ENCODE measurements at regions not wholly inside any gene's neighbourhood (a gene's known extent, or its start where the extent isn't known, plus 50 kb on each side); places are given as distances from the start of the nearest gene placed in this dataset.
A peak's percentile ranks its signal among the peaks of the same experiment; 100 is the strongest.

GRCh38 chr10:113385021-113385999 lies 167.5 kb upstream of the HABP2 start:
- TF ChIP-seq, protein P1, sequence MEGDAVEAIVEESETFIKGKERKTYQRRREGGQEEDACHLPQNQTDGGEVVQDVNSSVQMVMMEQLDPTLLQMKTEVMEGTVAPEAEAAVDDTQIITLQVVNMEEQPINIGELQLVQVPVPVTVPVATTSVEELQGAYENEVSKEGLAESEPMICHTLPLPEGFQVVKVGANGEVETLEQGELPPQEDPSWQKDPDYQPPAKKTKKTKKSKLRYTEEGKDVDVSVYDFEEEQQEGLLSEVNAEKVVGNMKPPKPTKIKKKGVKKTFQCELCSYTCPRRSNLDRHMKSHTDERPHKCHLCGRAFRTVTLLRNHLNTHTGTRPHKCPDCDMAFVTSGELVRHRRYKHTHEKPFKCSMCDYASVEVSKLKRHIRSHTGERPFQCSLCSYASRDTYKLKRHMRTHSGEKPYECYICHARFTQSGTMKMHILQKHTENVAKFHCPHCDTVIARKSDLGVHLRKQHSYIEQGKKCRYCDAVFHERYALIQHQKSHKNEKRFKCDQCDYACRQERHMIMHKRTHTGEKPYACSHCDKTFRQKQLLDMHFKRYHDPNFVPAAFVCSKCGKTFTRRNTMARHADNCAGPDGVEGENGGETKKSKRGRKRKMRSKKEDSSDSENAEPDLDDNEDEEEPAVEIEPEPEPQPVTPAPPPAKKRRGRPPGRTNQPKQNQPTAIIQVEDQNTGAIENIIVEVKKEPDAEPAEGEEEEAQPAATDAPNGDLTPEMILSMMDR (IDR thresholded peaks at IDR 0.05), result peak; percentile 62 to 92 (median 86)
- no peak for TF ChIP-seq POLR2A (IDR thresholded peaks at IDR 0.05)
